ENCODE measurements at regions not wholly inside any gene's neighbourhood (a gene's known extent, or its start where the extent isn't known, plus 50 kb on each side); places are given as distances from the start of the nearest gene placed in this dataset.

DNA sequence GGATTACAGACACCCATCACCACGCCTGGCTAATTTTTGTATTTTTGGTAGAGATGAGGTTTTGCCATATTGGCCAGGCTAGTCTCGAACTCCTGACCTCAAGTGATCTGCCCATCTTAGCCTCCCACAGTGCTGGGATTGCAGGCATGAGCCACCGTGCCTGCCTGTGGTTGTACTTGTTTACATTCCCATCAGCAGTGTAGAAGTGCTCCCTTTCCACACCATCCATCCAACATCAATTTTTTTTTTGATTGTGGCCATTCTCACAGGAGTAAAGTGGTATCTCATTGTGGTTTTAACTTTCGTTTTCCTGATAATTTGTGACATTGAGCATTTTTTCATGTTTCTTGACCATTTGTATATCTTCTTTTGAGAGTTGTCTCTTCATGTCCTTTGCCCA lies 1019.4 kb upstream of the SLC10A2 start:
- no peaks in the 10 kb centered on the region for H3K27me3 Mint-ChIP-seq
- H3K4me1 Mint-ChIP-seq (ENCODE audit: low read depth): no peaks in the 10 kb centered on the region
- no peak overlapping the region for H3K27ac Mint-ChIP-seq
- H3K36me3 Mint-ChIP-seq: no peaks in the 10 kb centered on the region
- no peak overlapping the region for H3K4me3 Mint-ChIP-seq
- peaks cover 5% of the 10 kb centered on the region for H3K9me3 Mint-ChIP-seq (ENCODE audit: low read depth)

GRCh38 chr13:104074326-104074725 lies 1008.1 kb upstream of the SLC10A2 start:
- Mint-ChIP-seq H3K27ac (no peak overlapping the region), H3K36me3 (no peaks in the 10 kb centered on the region), H3K4me3 (no peak overlapping the region), H3K4me1 (ENCODE audit: low read depth) (no peaks in the 10 kb centered on the region), H3K9me3 (ENCODE audit: low read depth) (peaks cover 17% of the 10 kb centered on the region), H3K27me3 (no peaks in the 10 kb centered on the region)

DNA sequence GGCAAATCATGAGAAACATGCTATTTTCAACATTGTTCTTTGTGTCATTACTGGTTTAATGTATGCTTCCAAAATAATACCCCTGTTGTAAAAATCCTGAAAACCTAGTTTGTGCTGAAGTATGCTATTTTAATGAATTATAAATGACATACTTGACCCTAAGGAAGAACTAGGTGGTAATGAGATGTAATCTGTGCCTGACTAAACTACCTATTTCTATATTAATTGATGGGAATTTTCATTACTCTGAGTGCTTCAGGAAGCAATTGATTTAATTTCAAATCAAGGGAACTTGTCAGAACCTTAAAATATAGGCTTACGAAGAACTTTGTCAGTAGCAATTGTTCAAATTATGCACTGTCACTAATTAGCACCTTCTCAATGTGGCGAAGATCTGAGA lies 1005.6 kb upstream of the SLC10A2 start:
- Mint-ChIP-seq H3K36me3 (no peaks in the 10 kb centered on the region), H3K27me3 (no peaks in the 10 kb centered on the region), H3K9me3 (ENCODE audit: low read depth) (peaks cover 17% of the 10 kb centered on the region), H3K4me3 (no peak overlapping the region), H3K27ac (no peak overlapping the region), H3K4me1 (ENCODE audit: low read depth) (no peaks in the 10 kb centered on the region)

GRCh38 chr13:104065328-104065727 lies 999.1 kb upstream of the SLC10A2 start:
- no peaks in the 10 kb centered on the region for H3K27me3 Mint-ChIP-seq
- no peak overlapping the region for H3K4me3 Mint-ChIP-seq
- peaks cover 9% of the 10 kb centered on the region for H3K9me3 Mint-ChIP-seq (ENCODE audit: low read depth)
- no peaks in the 10 kb centered on the region for H3K36me3 Mint-ChIP-seq
- no peaks in the 10 kb centered on the region for H3K4me1 Mint-ChIP-seq (ENCODE audit: low read depth)
- H3K27ac Mint-ChIP-seq: no peak overlapping the region

- H3K27ac Mint-ChIP-seq: no peak overlapping the region
- no peaks in the 10 kb centered on the region for H3K36me3 Mint-ChIP-seq
- H3K4me3 Mint-ChIP-seq: no peak overlapping the region
- no peaks in the 10 kb centered on the region for H3K27me3 Mint-ChIP-seq
- peaks cover 15% of the 10 kb centered on the region for H3K9me3 Mint-ChIP-seq (ENCODE audit: low read depth)
- no peaks in the 10 kb centered on the region for H3K4me1 Mint-ChIP-seq (ENCODE audit: low read depth)
These were observed 991.6 kb upstream of the SLC10A2 start for GRCh38 chr13:104057861-104058260.

DNA sequence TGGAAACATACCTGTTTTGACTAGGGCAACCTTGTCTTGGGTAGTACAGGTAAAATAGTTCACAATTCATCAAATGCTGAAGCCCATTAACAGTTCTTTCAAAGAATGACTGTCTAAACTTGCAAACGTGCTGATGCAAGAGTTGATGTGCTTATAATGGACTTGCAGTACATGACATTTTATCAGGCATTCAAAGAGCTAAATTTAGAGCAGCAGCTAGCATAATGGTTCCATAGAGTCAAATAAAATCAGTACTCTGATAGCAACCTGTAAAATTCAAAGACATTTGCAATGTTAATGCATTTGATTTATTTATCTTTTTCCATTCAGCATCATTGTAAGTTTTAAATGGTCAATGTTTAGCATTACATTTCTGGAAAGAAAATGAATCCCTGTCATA lies 979.7 kb upstream of the SLC10A2 start:
- H3K27ac Mint-ChIP-seq: no peak overlapping the region

DNA sequence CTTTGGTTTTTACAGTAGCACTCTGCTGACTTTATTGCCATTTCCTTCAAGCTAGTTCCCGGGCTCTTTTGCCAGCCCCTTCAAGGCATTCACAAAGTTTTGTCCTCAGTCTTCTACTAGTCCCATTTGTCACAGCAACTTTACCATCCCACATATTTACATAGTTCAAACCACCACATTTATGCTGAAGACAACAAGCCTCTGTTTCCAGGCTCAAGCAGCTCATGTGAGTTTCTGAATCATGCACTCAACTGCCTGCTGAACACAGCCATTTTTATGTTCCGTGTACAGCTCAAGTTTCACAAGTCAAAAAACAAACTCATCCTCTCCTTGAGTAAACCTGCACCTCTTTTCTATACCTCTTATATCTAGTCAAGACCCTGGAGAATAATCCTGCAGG lies 977.0 kb upstream of the SLC10A2 start:
- peaks cover 4% of the 10 kb centered on the region for H3K9me3 Mint-ChIP-seq (ENCODE audit: low read depth)

More for the DNA sequence above, 979.7 kb upstream of the SLC10A2 start:
- Mint-ChIP-seq H3K4me3 (no peak overlapping the region), H3K36me3 (no peaks in the 10 kb centered on the region), H3K9me3 (ENCODE audit: low read depth) (peaks cover 7% of the 10 kb centered on the region), H3K4me1 (ENCODE audit: low read depth) (no peaks in the 10 kb centered on the region), H3K27me3 (no peaks in the 10 kb centered on the region)

GRCh38 chr13:104034891-104035290 lies 968.7 kb upstream of the SLC10A2 start:
- Mint-ChIP-seq H3K27me3 (no peaks in the 10 kb centered on the region), H3K4me1 (ENCODE audit: low read depth) (no peaks in the 10 kb centered on the region), H3K36me3 (no peaks in the 10 kb centered on the region), H3K9me3 (ENCODE audit: low read depth) (peaks cover 4% of the 10 kb centered on the region), H3K4me3 (no peak overlapping the region), H3K27ac (no peak overlapping the region)

More for the DNA sequence above, 977.0 kb upstream of the SLC10A2 start:
- Mint-ChIP-seq H3K36me3 (no peaks in the 10 kb centered on the region), H3K27me3 (no peaks in the 10 kb centered on the region), H3K27ac (no peak overlapping the region), H3K4me1 (ENCODE audit: low read depth) (no peaks in the 10 kb centered on the region), H3K4me3 (no peak overlapping the region)

GRCh38 chr13:104025303-104025702 lies 959.1 kb upstream of the SLC10A2 start:
- H3K9me3 Mint-ChIP-seq (ENCODE audit: low read depth): peaks cover 6% of the 10 kb centered on the region
- no peaks in the 10 kb centered on the region for H3K36me3 Mint-ChIP-seq
- no peaks in the 10 kb centered on the region for H3K27me3 Mint-ChIP-seq
- no peak overlapping the region for H3K4me3 Mint-ChIP-seq
- H3K4me1 Mint-ChIP-seq (ENCODE audit: low read depth): no peaks in the 10 kb centered on the region
- no peak overlapping the region for H3K27ac Mint-ChIP-seq

- Mint-ChIP-seq H3K4me3 (no peak overlapping the region), H3K4me1 (ENCODE audit: low read depth) (no peaks in the 10 kb centered on the region), H3K36me3 (no peaks in the 10 kb centered on the region), H3K27me3 (no peaks in the 10 kb centered on the region), H3K27ac (no peak overlapping the region), H3K9me3 (ENCODE audit: low read depth) (peaks cover 6% of the 10 kb centered on the region)
These were observed 958.4 kb upstream of the SLC10A2 start for GRCh38 chr13:104024416-104025170.

DNA sequence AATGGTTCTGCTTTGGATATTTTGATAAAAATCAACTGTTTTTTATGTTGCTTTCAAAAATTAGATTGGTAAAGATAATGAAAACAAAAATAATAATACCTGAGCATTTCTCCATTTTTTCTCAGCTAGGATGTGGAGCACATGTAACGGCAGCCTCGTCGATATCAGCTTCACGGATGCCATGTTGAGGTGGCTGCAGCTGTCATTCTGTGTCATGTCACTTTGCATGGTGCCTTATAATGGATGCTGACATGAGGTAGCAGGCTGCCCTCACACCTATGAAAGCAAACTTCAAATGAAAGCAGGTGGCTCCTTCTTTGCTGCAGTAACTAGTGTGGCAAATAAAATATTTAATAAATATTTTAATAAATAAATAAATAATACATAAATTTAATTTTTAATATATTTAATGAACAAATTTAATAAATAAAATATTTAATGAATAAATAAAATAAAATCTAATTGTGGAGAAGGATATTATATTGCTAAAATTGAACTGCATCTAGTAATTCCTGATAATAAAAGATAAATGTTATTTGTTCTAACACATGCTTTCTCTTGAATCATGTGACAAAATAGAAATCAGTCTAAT lies 955.7 kb upstream of the SLC10A2 start:
- Mint-ChIP-seq H3K27me3 (no peaks in the 10 kb centered on the region), H3K4me1 (ENCODE audit: low read depth) (no peaks in the 10 kb centered on the region), H3K9me3 (ENCODE audit: low read depth) (peaks cover 7% of the 10 kb centered on the region), H3K27ac (no peak overlapping the region), H3K36me3 (no peaks in the 10 kb centered on the region), H3K4me3 (no peak overlapping the region)

DNA sequence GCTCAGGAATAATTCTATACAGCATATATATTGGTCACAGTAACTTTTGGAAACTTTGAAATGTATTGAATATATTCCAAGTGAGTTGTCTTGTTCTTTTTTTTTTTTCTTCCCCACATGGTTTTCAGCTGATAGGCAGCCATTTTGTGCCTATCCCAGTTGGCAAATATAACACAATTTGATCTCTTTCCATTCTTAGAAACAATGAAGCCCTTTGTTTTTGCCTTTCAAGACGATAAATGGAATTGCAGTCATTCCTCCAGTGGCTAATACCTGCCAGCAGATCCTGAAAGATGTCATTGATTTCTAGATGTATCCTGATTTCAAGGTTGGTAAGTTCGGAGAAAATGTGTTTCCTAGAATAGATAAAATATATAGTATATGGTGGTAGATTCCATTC lies 951.1 kb upstream of the SLC10A2 start:
- H3K27ac Mint-ChIP-seq: no peak overlapping the region
- H3K4me3 Mint-ChIP-seq: no peak overlapping the region
- H3K4me1 Mint-ChIP-seq (ENCODE audit: low read depth): no peaks in the 10 kb centered on the region
- H3K9me3 Mint-ChIP-seq (ENCODE audit: low read depth): peaks cover 16% of the 10 kb centered on the region
- no peaks in the 10 kb centered on the region for H3K27me3 Mint-ChIP-seq
- H3K36me3 Mint-ChIP-seq: no peaks in the 10 kb centered on the region

- no peak overlapping the region for H3K27ac Mint-ChIP-seq
- peaks cover 13% of the 10 kb centered on the region for H3K9me3 Mint-ChIP-seq (ENCODE audit: low read depth)
- H3K4me1 Mint-ChIP-seq (ENCODE audit: low read depth): no peaks in the 10 kb centered on the region
- H3K27me3 Mint-ChIP-seq: no peaks in the 10 kb centered on the region
- H3K4me3 Mint-ChIP-seq: no peak overlapping the region
- H3K36me3 Mint-ChIP-seq: no peaks in the 10 kb centered on the region
These were observed 949.6 kb upstream of the SLC10A2 start for GRCh38 chr13:104015646-104016396.

- Mint-ChIP-seq H3K9me3 (ENCODE audit: low read depth) (peaks cover 13% of the 10 kb centered on the region), H3K4me1 (ENCODE audit: low read depth) (no peaks in the 10 kb centered on the region), H3K27me3 (no peaks in the 10 kb centered on the region), H3K36me3 (no peaks in the 10 kb centered on the region), H3K27ac (no peak overlapping the region), H3K4me3 (no peak overlapping the region)
These were observed 948.8 kb upstream of the SLC10A2 start for GRCh38 chr13:104014803-104015645.
